CD4-positive, alpha-beta T cell treated with Interleukin-2 at 100 ng/mL for 4 hours (primary cell): ENCODE measurements at regions not wholly inside any gene's neighbourhood (a gene's known extent, or its start where the extent isn't known, plus 50 kb on each side); places are given as distances from the start of the nearest gene placed in this dataset.

Source experiments
- DNase-seq: peaks from one replicate; pipeline ENCODE4 v3.0.0-alpha.2; 2020; ENCODE audit warnings: low spot score

GRCh38 chr15:93866948-93867347 is 364.4 kb upstream of the MCTP2 start:
- no peak for DNase-seq

- DNase-seq: no peak
Observed at GRCh38 chr15:93866476-93866875, 364.9 kb upstream of the MCTP2 start.

GRCh38 chr15:93865586-93865985 is 365.8 kb upstream of the MCTP2 start:
- no peak for DNase-seq

GRCh38 chr15:93862791-93863190 is 368.6 kb upstream of the MCTP2 start:
- no peak for DNase-seq

- no peak for DNase-seq
Observed at GRCh38 chr15:93861956-93862741, 369.2 kb upstream of the MCTP2 start.

DNA sequence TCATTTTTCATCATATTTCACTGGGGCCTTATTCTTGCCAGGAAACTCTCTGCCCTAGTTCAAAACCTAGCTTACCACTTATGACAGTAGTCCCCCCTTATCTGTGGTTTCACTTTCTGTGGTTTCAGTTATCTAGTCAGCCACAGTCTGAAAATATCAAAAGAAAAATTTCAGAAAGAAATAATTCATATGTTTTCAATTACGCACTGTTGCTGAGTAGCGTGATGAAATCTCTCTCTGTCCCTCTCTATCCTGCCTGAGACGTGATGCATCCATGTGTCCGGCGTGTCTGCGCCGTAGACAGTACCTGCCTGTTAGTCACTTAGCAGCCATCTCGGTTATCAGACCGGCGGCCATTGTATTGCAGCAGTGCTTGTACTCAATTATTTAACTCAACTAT is 369.9 kb upstream of the MCTP2 start:
- no peak for DNase-seq

GRCh38 chr15:93860701-93861100 is 370.7 kb upstream of the MCTP2 start:
- no peak for DNase-seq

- no peak for DNase-seq
Observed at GRCh38 chr15:93859176-93859575, 372.2 kb upstream of the MCTP2 start.

- DNase-seq: no peak
Observed at GRCh38 chr15:93855181-93855826, 376.1 kb upstream of the MCTP2 start.

GRCh38 chr15:93854088-93854487 is 377.3 kb upstream of the MCTP2 start:
- no peak for DNase-seq

- DNase-seq: no peak
Observed at GRCh38 chr15:93852761-93853160, 378.6 kb upstream of the MCTP2 start.

DNA sequence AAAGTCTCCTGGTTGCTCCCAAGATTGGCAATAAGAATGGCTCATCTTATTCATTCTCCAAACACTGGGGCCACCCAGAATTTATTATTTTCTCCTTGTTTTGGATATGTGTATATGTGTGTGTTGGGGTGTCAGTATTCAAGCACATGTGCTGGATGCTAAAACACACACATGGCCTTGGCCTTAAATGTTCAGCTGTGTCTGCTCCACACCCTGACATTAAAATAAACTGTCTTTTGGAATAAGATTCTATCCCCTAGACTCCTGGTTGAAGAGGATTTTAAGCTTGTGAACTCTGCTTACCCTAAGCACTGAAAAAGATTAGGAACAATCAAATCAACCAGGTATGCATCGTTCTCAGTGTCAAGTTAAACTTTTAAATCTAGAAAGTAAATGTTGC is 382.9 kb upstream of the MCTP2 start:
- no peak for DNase-seq

DNA sequence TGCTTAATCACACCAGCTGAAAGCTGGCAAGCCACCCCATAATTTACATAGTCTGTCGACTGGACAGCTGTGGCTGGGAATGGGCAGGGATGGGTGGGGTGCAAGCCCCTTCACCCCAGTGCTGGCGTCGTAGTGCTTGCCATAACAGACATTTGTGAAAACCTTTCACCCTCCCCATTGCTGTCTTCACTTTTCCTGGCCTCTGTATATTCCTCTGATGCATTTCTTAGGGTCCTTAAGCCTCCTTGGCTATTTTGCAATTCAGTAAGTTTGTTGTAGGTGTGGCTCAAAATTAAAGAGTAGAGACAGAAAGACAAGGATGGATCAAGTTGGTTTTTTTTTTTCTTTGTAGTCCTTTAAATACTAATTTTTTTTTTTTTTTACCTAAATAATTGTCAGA is 383.3 kb upstream of the MCTP2 start:
- no peak for DNase-seq

- no peak for DNase-seq
Observed at GRCh38 chr15:93846148-93846547, 385.2 kb upstream of the MCTP2 start.

DNA sequence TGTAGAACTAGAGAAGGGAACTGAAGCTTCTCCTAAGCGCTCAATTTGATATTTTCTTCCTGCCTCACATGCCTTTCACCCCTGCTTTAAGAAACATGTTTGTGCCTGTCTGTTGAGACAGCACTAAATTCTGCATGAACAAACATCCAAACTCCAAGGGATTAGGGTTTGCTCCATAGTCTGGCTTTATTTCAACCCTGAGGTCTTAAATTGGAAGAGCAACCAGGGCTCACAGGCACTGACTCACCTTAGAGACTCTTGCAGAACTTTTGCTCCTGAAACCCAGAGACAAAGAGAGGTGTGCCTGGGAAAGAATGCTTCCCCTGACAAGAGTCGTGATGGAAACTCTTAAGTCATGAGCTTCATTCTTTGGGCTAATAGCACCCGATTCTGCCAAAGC is 393.9 kb upstream of the MCTP2 start:
- DNase-seq: no peak

- no peak for DNase-seq
Observed at GRCh38 chr15:93835344-93835743, 396.0 kb upstream of the MCTP2 start.

DNA sequence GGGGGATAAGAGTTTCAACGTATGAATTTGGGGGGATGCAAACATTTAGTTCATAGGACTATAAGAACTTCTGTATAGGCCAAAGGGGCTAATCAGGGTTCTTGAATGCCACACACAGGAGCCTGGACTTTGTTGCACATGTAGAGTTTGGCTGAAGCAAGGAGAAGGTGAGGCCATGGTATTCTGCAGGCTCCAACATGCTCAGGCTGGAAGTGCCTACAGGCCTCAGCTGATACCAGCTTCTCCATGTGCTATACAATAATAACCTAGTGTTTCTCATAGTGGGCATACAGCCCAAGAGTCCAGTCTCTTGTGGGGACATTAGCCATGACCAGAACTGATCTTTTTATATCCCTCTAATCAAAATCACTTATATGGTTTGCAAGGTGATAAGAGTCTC is 399.7 kb upstream of the MCTP2 start:
- DNase-seq: no peak

DNA sequence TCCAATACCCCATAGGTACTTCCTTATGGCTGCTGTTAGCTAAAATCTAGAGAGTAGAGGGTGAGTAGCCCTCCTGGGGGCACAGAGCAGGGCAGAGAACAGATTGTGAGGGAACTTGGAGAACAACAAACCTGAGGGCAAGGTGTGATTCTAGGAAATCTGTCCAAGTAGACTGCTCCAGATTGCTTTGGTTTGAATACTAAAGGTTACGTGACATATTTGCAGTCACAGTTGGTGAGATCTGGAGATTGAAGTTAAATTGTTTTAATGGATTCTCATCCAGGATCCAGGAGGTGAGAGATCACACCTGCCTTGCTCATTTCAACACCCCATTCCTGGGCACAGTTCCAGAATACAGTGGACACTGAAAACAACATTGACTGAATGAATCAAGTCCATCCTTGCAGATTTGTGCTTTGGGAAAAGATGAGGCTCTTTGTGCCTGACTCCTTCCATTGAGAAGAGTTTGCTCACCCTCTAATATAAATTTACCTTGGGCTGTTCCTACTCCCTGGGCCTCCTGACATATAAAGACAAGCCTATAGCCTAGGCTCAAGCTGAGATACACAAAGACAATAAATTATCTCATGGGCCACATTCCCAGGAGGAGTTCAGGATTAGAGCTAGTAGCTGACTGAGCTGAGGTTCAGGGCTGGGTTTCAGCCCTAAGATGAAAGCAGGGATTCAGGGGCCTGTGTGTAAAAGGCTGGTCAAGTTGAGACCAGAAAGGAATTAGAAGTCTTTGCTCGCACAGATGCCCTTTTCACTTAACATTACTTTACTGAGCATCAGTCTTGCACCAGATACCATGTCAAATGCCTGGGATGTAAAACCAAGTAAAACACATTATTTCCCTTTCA is 400.9 kb upstream of the MCTP2 start:
- no peak for DNase-seq

DNA sequence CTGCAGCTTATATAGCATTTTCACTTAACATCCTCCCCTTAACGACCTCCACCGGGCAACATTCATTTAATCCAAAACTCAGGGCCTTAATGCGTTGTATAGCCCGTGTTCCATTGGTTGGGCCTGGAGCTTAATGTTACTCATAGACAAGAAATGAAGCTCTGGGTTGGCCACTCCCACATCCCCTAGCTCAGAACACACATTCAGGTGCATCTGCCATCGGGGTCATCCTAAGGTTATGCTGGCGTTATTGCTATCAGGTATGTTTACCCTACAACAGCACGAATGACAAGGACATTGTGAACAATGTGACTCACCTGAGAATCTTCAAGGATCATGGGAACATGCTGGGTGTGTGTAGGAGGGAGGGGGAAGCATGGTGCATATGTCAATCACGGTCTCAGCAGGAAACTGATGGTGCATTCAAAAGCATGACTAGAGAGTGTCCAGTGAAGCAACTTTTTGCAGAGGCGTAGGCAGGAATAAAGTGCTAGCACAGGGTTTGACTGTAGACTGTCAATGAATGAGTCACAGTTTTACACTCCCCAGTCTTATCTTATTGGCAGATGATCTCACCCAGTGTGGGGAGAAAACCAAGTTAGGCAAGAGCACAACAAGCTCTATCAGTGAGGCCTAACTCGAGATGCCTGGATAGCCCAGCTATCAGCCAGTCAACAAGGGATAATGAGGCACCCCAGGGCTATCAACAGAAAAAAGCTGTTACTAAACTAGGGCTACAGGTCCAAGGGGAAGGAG is 402.1 kb upstream of the MCTP2 start:
- no peak for DNase-seq

GRCh38 chr15:93826790-93827189 is 404.6 kb upstream of the MCTP2 start:
- no peak for DNase-seq

GRCh38 chr15:93826293-93826692 is 405.1 kb upstream of the MCTP2 start:
- DNase-seq: no peak

DNA sequence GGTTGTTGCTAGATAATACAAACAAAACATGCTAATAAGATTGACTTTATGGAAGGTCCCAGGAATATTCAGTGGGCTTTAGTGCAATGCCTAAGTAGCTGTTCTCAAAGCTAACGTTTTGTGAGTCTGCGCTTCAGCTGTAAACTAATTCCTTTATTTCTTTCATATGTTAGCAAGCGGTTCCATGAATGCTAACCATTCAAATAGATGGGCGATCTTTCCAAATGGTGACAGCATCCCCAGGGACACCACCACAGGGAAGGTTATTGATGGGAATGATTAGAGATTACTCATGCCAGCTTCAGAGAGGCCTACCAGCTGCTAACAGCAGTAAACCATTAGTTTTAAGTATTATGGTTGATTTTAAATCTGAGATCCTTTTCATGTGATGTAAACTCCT is 405.7 kb upstream of the MCTP2 start:
- no peak for DNase-seq
